GM12878 (cell line): ENCODE measurements at regions not wholly inside any gene's neighbourhood (a gene's known extent, or its start where the extent isn't known, plus 50 kb on each side); places are given as distances from the start of the nearest gene placed in this dataset.

ENCODE experiments used
- ATAC-seq: fragments of 200-7000 bp; cut with Tn5 transposase; 3 replicates; pipeline ENCODE4 v1.9.1; 2020; ENCODE audit warnings: mild to moderate bottlenecking, moderate library complexity
- BruUV-seq: library from RNA; stranded (reverse); fragments of 400-500 nt; replicated peaks from 2 replicates; lab custom pipeline; 2021; lab: Mats Ljungman, UMichigan
- CTCF ChIA-PET: fragments of 300-600 bp; sonication (Branson Sonifier 250); formaldehyde crosslinking; extraction: SDS; loops from one replicate; lab custom pipeline; 2021; ENCODE audit warnings: inconsistent platforms; lab: Yijun Ruan, JAX
- POLR2A ChIA-PET: fragments of 350-600 bp; formaldehyde crosslinking; extraction: SDS; loops from one replicate; lab custom pipeline; 2021; ENCODE audit warnings: inconsistent platforms; lab: Charles Lee
- RAD21 ChIA-PET: fragments of 300-600 bp; sonication (Branson Sonifier 250); formaldehyde crosslinking; loops from one replicate; lab custom pipeline; 2023; ENCODE audit warnings: antibody characterized with exemption; ENCODE audit not compliant: unreplicated experiment; lab: Charles Lee
- SMC1A ChIA-PET: fragments of 300-600 bp; sonication (Branson Sonifier 250); formaldehyde crosslinking; loops from one replicate; lab custom pipeline; 2023; ENCODE audit not compliant: unreplicated experiment, uncharacterized antibody; lab: Charles Lee
- DNase-seq: peaks from one replicate; pipeline ENCODE4 v3.0.0-alpha.2; 2011; ENCODE audit warnings: low read depth, low spot score
- FAIRE-seq: peaks from 3 replicates; lab custom pipeline; 2011; peaks lifted over from hg19 to GRCh38; lab: Jason Lieb, UNC
- H2AFZ ChIP-seq: 2 replicates; pipeline ENCODE4 v1.6.0; 2011; ENCODE audit warnings: low read depth, low read length, control low read depth; ENCODE audit not compliant: control insufficient read depth
- H3K27ac ChIP-seq: 2 replicates; pipeline ENCODE4 v1.5.1; 2011; ENCODE audit warnings: control low read depth; ENCODE audit not compliant: control insufficient read depth, insufficient read depth
- H3K27me3 ChIP-seq, 2 experiments: replicated peaks in 1 of 2; 2 replicates each; pipeline versions ENCODE4 v1.6.0 to v1.6.1; 2011; ENCODE audit warnings: low read length in 1 of 2; ENCODE audit not compliant: control insufficient read depth in 2 of 2, insufficient read depth in 2 of 2
- H3K36me3 ChIP-seq, 2 experiments: 2 replicates each; pipeline ENCODE4 v1.5.1; 2011; ENCODE audit warnings: low read length in 1 of 2; ENCODE audit not compliant: control insufficient read depth in 2 of 2, insufficient read depth in 2 of 2
- H3K4me1 ChIP-seq: 2 replicates; pipeline ENCODE4 v1.6.1; 2011; ENCODE audit warnings: mild to moderate bottlenecking, low read length, moderate library complexity, mixed read lengths; ENCODE audit not compliant: control insufficient read depth, insufficient read depth
- H3K4me2 ChIP-seq: 2 replicates; pipeline ENCODE4 v1.6.0; 2011; ENCODE audit warnings: control low read depth; ENCODE audit not compliant: control insufficient read depth, insufficient read depth
- H3K4me3 ChIP-seq: fragments of 200-600 bp; sonication (generic); 2 replicates; pipeline ENCODE4 v1.5.1; 2016
- H3K79me2 ChIP-seq: 2 replicates; pipeline ENCODE4 v1.6.0; 2011; ENCODE audit warnings: low read length; ENCODE audit not compliant: control insufficient read depth, insufficient read depth
- H3K9ac ChIP-seq: 2 replicates; pipeline ENCODE4 v1.8.0; 2011; ENCODE audit warnings: low read length, control low read depth, mixed read lengths; ENCODE audit not compliant: control insufficient read depth, insufficient read depth
- H3K9me3 ChIP-seq: replicated peaks from 3 replicates; pipeline ENCODE4 v1.5.1; 2011; ENCODE audit warnings: mild to moderate bottlenecking, low read length; ENCODE audit not compliant: control insufficient read depth, insufficient read depth
- H4K20me1 ChIP-seq: 2 replicates; pipeline ENCODE4 v1.6.0; 2011; ENCODE audit not compliant: control insufficient read depth, insufficient read depth
- ESRRA ChIP-seq: IDR thresholded peaks from 2 replicates; pipeline ENCODE4 v1.6.1; 2012; ENCODE audit warnings: mild to moderate bottlenecking, low read length, improper control_type of control experiment
- PML ChIP-seq: IDR thresholded peaks from 2 replicates; pipeline ENCODE4 v1.6.1; 2012; ENCODE audit warnings: low read length, inconsistent platforms
- SRF ChIP-seq, 2 experiments: IDR thresholded peaks; 2 replicates each; pipeline ENCODE4 v1.6.1; 2011; ENCODE audit warnings: low read depth in 2 of 2, low read length in 2 of 2, mild to moderate bottlenecking in 1 of 2, moderate library complexity in 1 of 2
- ZZZ3 ChIP-seq: IDR thresholded peaks from 2 replicates; pipeline ENCODE4 v1.6.1; 2011; ENCODE audit warnings: low read depth; ENCODE audit not compliant: control insufficient read depth, insufficient read length
- WGBS: methylation state at CpG from one replicate; pipeline ENCODE4 v1.1.6; 2016; ENCODE audit warnings: low lambda C conversion rate; ENCODE audit not compliant: insufficient replicate concordance, insufficient coverage; ENCODE audit errors: missing lambda C conversion rate; 5-methylcytosine and 5-hydroxymethylcytosine counted together
- in situ Hi-C: fragments of 300-500 bp; cut with MboI; formaldehyde crosslinking; loops from 9 replicates; pipeline ENCODE4 v1.14.3; 2018; ENCODE audit warnings: mixed read lengths
- intact Hi-C: fragments of 100-400 bp; cut with micrococcal nuclease; formaldehyde crosslinking; loops from one replicate; pipeline ENCODE4 v1.14.2; 2022; ENCODE audit not compliant: unreplicated experiment
- TF ChIP-seq, protein P1 (sequence below): IDR thresholded peaks from 2 replicates; pipeline ENCODE4 v1.6.1; 2012; ENCODE audit warnings: mild to moderate bottlenecking, low read depth, low read length
- TF ChIP-seq, protein P2 (sequence below): fragments of 450-650 bp; IDR thresholded peaks from 2 replicates; pipeline ENCODE4 v1.6.1; 2018; ENCODE audit warnings: borderline replicate concordance, mild to moderate bottlenecking; ENCODE audit not compliant: partially characterized antibody
- TF ChIP-seq, protein P3 (sequence below): IDR thresholded peaks from 2 replicates; pipeline ENCODE4 v1.6.1; 2011; ENCODE audit warnings: borderline replicate concordance, low read depth, mild to moderate bottlenecking, moderate library complexity, mixed read lengths, low read length; ENCODE audit not compliant: insufficient read depth; ENCODE audit errors: extremely low read length

DNA sequence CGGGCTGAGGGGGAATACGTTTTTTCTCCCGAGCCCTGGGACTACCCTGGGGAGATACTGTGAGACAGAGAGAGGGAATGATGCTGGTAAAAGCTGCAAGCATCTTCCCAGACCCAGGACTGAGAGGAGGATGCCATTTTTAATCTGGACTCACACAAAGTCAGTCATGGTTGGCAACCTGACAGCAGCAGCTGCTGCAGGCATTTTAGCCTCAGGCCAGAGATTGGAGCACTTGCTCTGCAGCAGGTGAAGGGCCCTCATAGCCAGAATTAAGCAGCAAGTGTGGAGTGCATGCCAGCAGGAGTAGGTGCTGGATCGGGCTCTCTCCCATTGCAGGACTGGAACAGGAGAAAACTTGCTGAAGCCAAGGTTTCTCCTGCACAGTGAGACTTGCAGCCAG lies 361.1 kb upstream of the CLEC14A start:
- ChIA-PET SMC1A (no interaction called here), POLR2A (no interaction called here), RAD21 (no interaction called here), CTCF (no interaction called here)
- H3K9ac ChIP-seq: no peak overlapping the region
- FAIRE-seq (no peak), DNase-seq (no peak), ATAC-seq (no peak)
- 1% methylated on average over 4 of the region's 4 CpGs for WGBS
- no peaks in the 10 kb centered on the region; the same call in 2 of the 3 replicates for H3K9me3 ChIP-seq
- H3K36me3 ChIP-seq: no peaks in the 10 kb centered on the region
- no peaks in the 10 kb centered on the region for H3K27me3 ChIP-seq
- no peaks in the 10 kb centered on the region for H3K79me2 ChIP-seq
- no peak overlapping the region for H2AFZ ChIP-seq
- no peak overlapping the region for H3K4me3 ChIP-seq
- H3K4me2 ChIP-seq: no peak overlapping the region
- in situ Hi-C loops: no loop called here
- no peak overlapping the region for H3K27ac ChIP-seq
- H4K20me1 ChIP-seq: no peaks in the 10 kb centered on the region
- TF ChIP-seq, protein P1, sequence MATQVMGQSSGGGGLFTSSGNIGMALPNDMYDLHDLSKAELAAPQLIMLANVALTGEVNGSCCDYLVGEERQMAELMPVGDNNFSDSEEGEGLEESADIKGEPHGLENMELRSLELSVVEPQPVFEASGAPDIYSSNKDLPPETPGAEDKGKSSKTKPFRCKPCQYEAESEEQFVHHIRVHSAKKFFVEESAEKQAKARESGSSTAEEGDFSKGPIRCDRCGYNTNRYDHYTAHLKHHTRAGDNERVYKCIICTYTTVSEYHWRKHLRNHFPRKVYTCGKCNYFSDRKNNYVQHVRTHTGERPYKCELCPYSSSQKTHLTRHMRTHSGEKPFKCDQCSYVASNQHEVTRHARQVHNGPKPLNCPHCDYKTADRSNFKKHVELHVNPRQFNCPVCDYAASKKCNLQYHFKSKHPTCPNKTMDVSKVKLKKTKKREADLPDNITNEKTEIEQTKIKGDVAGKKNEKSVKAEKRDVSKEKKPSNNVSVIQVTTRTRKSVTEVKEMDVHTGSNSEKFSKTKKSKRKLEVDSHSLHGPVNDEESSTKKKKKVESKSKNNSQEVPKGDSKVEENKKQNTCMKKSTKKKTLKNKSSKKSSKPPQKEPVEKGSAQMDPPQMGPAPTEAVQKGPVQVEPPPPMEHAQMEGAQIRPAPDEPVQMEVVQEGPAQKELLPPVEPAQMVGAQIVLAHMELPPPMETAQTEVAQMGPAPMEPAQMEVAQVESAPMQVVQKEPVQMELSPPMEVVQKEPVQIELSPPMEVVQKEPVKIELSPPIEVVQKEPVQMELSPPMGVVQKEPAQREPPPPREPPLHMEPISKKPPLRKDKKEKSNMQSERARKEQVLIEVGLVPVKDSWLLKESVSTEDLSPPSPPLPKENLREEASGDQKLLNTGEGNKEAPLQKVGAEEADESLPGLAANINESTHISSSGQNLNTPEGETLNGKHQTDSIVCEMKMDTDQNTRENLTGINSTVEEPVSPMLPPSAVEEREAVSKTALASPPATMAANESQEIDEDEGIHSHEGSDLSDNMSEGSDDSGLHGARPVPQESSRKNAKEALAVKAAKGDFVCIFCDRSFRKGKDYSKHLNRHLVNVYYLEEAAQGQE: no peak
- no peak for TF ChIP-seq SRF (IDR thresholded peaks at IDR 0.05; ENCODE audit: low read depth in 2 of 2, low read length in 2 of 2)
- TF ChIP-seq ESRRA: no peak
- TF ChIP-seq, protein P2, sequence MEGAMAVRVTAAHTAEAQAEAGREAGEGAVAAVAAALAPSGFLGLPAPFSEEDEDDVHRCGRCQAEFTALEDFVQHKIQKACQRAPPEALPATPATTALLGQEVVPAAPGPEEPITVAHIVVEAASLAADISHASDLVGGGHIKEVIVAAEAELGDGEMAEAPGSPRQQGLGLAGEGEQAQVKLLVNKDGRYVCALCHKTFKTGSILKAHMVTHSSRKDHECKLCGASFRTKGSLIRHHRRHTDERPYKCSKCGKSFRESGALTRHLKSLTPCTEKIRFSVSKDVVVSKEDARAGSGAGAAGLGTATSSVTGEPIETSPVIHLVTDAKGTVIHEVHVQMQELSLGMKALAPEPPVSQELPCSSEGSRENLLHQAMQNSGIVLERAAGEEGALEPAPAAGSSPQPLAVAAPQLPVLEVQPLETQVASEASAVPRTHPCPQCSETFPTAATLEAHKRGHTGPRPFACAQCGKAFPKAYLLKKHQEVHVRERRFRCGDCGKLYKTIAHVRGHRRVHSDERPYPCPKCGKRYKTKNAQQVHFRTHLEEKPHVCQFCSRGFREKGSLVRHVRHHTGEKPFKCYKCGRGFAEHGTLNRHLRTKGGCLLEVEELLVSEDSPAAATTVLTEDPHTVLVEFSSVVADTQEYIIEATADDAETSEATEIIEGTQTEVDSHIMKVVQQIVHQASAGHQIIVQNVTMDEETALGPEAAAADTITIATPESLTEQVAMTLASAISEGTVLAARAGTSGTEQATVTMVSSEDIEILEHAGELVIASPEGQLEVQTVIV: no peak
- TF ChIP-seq, protein P3, sequence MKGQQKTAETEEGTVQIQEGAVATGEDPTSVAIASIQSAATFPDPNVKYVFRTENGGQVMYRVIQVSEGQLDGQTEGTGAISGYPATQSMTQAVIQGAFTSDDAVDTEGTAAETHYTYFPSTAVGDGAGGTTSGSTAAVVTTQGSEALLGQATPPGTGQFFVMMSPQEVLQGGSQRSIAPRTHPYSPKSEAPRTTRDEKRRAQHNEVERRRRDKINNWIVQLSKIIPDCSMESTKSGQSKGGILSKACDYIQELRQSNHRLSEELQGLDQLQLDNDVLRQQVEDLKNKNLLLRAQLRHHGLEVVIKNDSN: no peak
- TF ChIP-seq ZZZ3: no peak
- TF ChIP-seq PML: no peak
- H3K4me1 ChIP-seq: no peaks in the 10 kb centered on the region
- BruUV-seq: no TSS peak
- intact Hi-C loops: no loop called here
